Liver (tissue), 8 donors: ENCODE measurements at regions not wholly inside any gene's neighbourhood (a gene's known extent, or its start where the extent isn't known, plus 50 kb on each side); places are given as distances from the start of the nearest gene placed in this dataset.
"Not testable (repeated sequence)": the region's sequence is repeated elsewhere in the genome, so short reads cannot be mapped to it uniquely, and the experiment has no call there.

Experiments
- DNase-seq: peaks from one replicate; pipeline ENCODE4 v3.0.0-alpha.2; 2017; ENCODE audit warnings: low spot score
- H3K27ac ChIP-seq, 2 donors: one replicate each; pipeline ENCODE4 v1.7.0; 2013; ENCODE audit warnings: inconsistent platforms in 2 of 2, low read length in 2 of 2, control low read depth in 1 of 2, low read depth in 1 of 2, mild to moderate bottlenecking in 1 of 2
- H3K27me3 ChIP-seq, 4 donors: one replicate each; pipeline versions ENCODE4 v1.6.1 to v1.7.0; 2013; ENCODE audit warnings: low read length in 3 of 4, inconsistent platforms in 1 of 4, mild to moderate bottlenecking in 1 of 4, moderate library complexity in 1 of 4; ENCODE audit not compliant: control insufficient read depth in 4 of 4, insufficient read depth in 4 of 4
- H3K36me3 ChIP-seq, 4 donors: one replicate each; pipeline versions ENCODE4 v1.6.1 to v1.7.0; 2013; ENCODE audit warnings: low read length in 3 of 4, mild to moderate bottlenecking in 3 of 4, low read depth in 1 of 4, moderate library complexity in 1 of 4; ENCODE audit not compliant: control insufficient read depth in 4 of 4, insufficient read depth in 3 of 4
- H3K4me1 ChIP-seq, 4 donors: one replicate each; pipeline versions ENCODE4 v1.6.1 to v1.7.0; 2013; ENCODE audit warnings: low read length in 3 of 4, mild to moderate bottlenecking in 3 of 4, moderate library complexity in 1 of 4; ENCODE audit not compliant: control insufficient read depth in 4 of 4, insufficient read depth in 4 of 4
- H3K4me3 ChIP-seq, 3 donors: one replicate each; pipeline versions ENCODE4 v1.6.1 to v1.7.0; 2013; ENCODE audit warnings: low read length in 3 of 3, control low read depth in 1 of 3, low read depth in 1 of 3, mild to moderate bottlenecking in 1 of 3
- H3K9ac ChIP-seq, 2 donors: one replicate each; pipeline ENCODE4 v1.7.0; 2013; ENCODE audit warnings: low read length in 2 of 2, mild to moderate bottlenecking in 2 of 2, moderate library complexity in 2 of 2, control low read depth in 1 of 2, low read depth in 1 of 2
- H3K9me3 ChIP-seq, 4 donors: one replicate each; pipeline versions ENCODE4 v1.6.1 to v1.7.0; 2013; ENCODE audit warnings: low read length in 3 of 4; ENCODE audit not compliant: control insufficient read depth in 4 of 4
- EGR1 ChIP-seq, 2 donors: IDR thresholded peaks; 2 replicates each; pipeline ENCODE4 v1.6.1; 2016 to 2018; ENCODE audit warnings: antibody characterized with exemption in 2 of 2, low read depth in 2 of 2
- FOXA1 ChIP-seq: IDR thresholded peaks from 2 replicates; pipeline ENCODE4 v1.6.1; 2016; ENCODE audit warnings: antibody characterized with exemption
- FOXA2 ChIP-seq: IDR thresholded peaks from 2 replicates; pipeline ENCODE4 v1.6.1; 2016; ENCODE audit warnings: antibody characterized with exemption
- GABPA ChIP-seq, 2 donors: IDR thresholded peaks in 1 of 2; conservative IDR thresholded peaks in 1 of 2; 2 replicates each; pipeline ENCODE4 v1.6.1; 2016; ENCODE audit warnings: antibody characterized with exemption in 2 of 2, mild to moderate bottlenecking in 1 of 2, moderate library complexity in 1 of 2
- HNF4A ChIP-seq, 2 donors: conservative IDR thresholded peaks; 2 replicates each; pipeline ENCODE4 v1.6.1; 2016; ENCODE audit warnings: antibody characterized with exemption in 2 of 2, mild to moderate bottlenecking in 2 of 2
- HNF4G ChIP-seq: IDR thresholded peaks from 2 replicates; pipeline ENCODE4 v1.6.1; 2016; ENCODE audit warnings: antibody characterized with exemption
- NR2F2 ChIP-seq: IDR thresholded peaks from 2 replicates; pipeline ENCODE4 v1.6.1; 2016; ENCODE audit warnings: antibody characterized with exemption
- RAD21 ChIP-seq, 2 donors: IDR thresholded peaks; 2 replicates each; pipeline ENCODE4 v1.6.1; 2016; ENCODE audit warnings: antibody characterized with exemption in 2 of 2, mild to moderate bottlenecking in 2 of 2
- RXRA ChIP-seq, 2 donors: IDR thresholded peaks; 2 replicates each; pipeline ENCODE4 v1.6.1; 2017 to 2018; ENCODE audit warnings: antibody characterized with exemption in 2 of 2, mild to moderate bottlenecking in 1 of 2
- SP1 ChIP-seq: IDR thresholded peaks from 2 replicates; pipeline ENCODE4 v1.6.1; 2018; ENCODE audit warnings: antibody characterized with exemption, mild to moderate bottlenecking
- TAF1 ChIP-seq: conservative IDR thresholded peaks from 2 replicates; pipeline ENCODE4 v1.6.1; 2016; ENCODE audit warnings: antibody characterized with exemption, mild to moderate bottlenecking
- YY1 ChIP-seq: IDR thresholded peaks from 2 replicates; pipeline ENCODE4 v1.6.1; 2016; ENCODE audit warnings: antibody characterized with exemption, mild to moderate bottlenecking
- WGBS: extraction: QIAGEN DNeasy Blood & Tissue Kit; methylation state at CpG from one replicate; pipeline ENCODE4 v1.1.7; 2013; 5-methylcytosine and 5-hydroxymethylcytosine counted together
- TF ChIP-seq, protein P1 (sequence below): IDR thresholded peaks from 2 replicates; pipeline ENCODE4 v1.6.1; 2016; ENCODE audit warnings: antibody characterized with exemption
- TF ChIP-seq, protein P2 (sequence below): IDR thresholded peaks from 2 replicates; pipeline ENCODE4 v1.6.1; 2016; ENCODE audit warnings: antibody characterized with exemption
- TF ChIP-seq, protein P3 (sequence below): fragments of 150-350 bp; IDR thresholded peaks from 2 replicates; pipeline ENCODE4 v1.5.1; 2017; ENCODE audit warnings: improper control_type of control experiment, low read depth, low read length; ENCODE audit not compliant: missing input control
- TF ChIP-seq, protein P4 (sequence below): IDR thresholded peaks from 2 replicates; pipeline ENCODE4 v1.6.1; 2016; ENCODE audit warnings: antibody characterized with exemption
- TF ChIP-seq, protein P5 (sequence below): IDR thresholded peaks from 2 replicates; pipeline ENCODE4 v1.6.1; 2016; ENCODE audit warnings: antibody characterized with exemption, mild to moderate bottlenecking
- donor health status: healthy.
- donor health status: healthy.
- donor health status: healthy.
- donor health status: healthy.
- donor health status: healthy.

DNA sequence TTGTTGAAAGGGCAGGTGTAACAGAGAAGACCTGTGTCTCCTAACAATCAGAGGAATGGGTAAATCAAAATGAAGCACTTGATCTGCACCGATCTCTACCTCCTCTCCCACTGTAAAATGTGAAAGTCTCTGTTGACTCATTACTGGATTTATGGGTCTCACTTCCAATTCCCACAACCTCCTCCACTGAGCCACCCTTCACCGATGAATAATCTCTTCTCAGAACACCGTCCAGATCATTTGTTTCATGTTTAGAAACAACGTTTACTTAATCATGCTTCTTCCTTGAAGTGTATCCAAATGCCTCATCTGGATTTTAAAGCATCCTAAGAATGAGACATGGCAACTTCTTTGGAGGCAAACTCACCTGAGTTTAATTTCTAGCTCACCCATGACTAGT lies 643.6 kb downstream of the ETS1 start:
- TF ChIP-seq, protein P1, sequence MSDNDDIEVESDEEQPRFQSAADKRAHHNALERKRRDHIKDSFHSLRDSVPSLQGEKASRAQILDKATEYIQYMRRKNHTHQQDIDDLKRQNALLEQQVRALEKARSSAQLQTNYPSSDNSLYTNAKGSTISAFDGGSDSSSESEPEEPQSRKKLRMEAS: no peak
- no peak for TF ChIP-seq NR2F2
- no peak for TF ChIP-seq TAF1
- Histone ChIP-seq H3K27ac (no peak overlapping the region), H3K4me1 (no peaks in the 10 kb centered on the region), H3K9me3 (no peaks in the 10 kb centered on the region), H3K36me3 (no peaks in the 10 kb centered on the region), H3K9ac (no peak overlapping the region), H3K27me3 (no peaks in the 10 kb centered on the region), H3K4me3 (no peak overlapping the region)
- DNase-seq: no peak
- WGBS: 69% methylated on average over 4 of the region's 4 CpGs

- no peaks in the 10 kb centered on the region for H3K36me3 ChIP-seq
- TF ChIP-seq TAF1: no peak
- TF ChIP-seq, protein P2, sequence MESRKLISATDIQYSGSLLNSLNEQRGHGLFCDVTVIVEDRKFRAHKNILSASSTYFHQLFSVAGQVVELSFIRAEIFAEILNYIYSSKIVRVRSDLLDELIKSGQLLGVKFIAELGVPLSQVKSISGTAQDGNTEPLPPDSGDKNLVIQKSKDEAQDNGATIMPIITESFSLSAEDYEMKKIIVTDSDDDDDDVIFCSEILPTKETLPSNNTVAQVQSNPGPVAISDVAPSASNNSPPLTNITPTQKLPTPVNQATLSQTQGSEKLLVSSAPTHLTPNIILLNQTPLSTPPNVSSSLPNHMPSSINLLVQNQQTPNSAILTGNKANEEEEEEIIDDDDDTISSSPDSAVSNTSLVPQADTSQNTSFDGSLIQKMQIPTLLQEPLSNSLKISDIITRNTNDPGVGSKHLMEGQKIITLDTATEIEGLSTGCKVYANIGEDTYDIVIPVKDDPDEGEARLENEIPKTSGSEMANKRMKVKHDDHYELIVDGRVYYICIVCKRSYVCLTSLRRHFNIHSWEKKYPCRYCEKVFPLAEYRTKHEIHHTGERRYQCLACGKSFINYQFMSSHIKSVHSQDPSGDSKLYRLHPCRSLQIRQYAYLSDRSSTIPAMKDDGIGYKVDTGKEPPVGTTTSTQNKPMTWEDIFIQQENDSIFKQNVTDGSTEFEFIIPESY: no peak
- TF ChIP-seq, protein P3, sequence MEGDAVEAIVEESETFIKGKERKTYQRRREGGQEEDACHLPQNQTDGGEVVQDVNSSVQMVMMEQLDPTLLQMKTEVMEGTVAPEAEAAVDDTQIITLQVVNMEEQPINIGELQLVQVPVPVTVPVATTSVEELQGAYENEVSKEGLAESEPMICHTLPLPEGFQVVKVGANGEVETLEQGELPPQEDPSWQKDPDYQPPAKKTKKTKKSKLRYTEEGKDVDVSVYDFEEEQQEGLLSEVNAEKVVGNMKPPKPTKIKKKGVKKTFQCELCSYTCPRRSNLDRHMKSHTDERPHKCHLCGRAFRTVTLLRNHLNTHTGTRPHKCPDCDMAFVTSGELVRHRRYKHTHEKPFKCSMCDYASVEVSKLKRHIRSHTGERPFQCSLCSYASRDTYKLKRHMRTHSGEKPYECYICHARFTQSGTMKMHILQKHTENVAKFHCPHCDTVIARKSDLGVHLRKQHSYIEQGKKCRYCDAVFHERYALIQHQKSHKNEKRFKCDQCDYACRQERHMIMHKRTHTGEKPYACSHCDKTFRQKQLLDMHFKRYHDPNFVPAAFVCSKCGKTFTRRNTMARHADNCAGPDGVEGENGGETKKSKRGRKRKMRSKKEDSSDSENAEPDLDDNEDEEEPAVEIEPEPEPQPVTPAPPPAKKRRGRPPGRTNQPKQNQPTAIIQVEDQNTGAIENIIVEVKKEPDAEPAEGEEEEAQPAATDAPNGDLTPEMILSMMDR: no peak
- TF ChIP-seq FOXA1: no peak
- TF ChIP-seq, protein P4, sequence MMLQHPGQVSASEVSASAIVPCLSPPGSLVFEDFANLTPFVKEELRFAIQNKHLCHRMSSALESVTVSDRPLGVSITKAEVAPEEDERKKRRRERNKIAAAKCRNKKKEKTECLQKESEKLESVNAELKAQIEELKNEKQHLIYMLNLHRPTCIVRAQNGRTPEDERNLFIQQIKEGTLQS: no peak
- no peak for TF ChIP-seq FOXA2
- TF ChIP-seq HNF4G: no peak
- H3K27ac ChIP-seq: no peak overlapping the region
- H3K4me1 ChIP-seq: no peaks in the 10 kb centered on the region
- no peaks in the 10 kb centered on the region for H3K27me3 ChIP-seq
- no peak for DNase-seq
- no peak overlapping the region for H3K9ac ChIP-seq
- no peak overlapping the region for H3K4me3 ChIP-seq
- WGBS: 84% methylated on average over 5 of the region's 5 CpGs
- no peaks in the 10 kb centered on the region for H3K9me3 ChIP-seq
Observed at GRCh38 chr11:127943152-127943551, 644.2 kb downstream of the ETS1 start.

DNA sequence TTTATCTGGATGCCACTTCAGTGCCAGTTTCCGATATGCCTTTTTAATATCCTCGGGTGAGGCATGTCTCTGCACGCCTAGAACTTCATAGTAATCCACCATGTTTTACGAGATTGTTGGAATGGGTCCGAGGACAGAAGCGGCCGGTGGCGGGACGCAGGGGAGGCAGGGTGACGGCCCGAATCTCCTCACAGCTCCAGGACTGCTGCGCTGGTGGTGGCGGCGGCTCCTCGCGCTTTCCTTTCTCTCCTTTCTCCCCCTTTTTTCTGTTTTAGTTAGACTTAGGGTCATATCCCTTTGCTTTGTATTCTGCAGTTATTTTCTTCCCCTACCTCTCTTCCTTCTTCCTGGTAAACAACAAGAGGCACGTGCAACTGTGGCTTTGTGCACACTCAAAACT lies 645.8 kb downstream of the ETS1 start:
- H3K9ac ChIP-seq, H3K27me3 ChIP-seq, DNase-seq, H3K36me3 ChIP-seq, H3K9me3 ChIP-seq, H3K4me3 ChIP-seq, H3K27ac ChIP-seq, H3K4me1 ChIP-seq: not testable (repeated sequence)
- WGBS: 89% methylated on average over 17 of the region's 17 CpGs

GRCh38 chr11:127939000-127939399 lies 648.4 kb downstream of the ETS1 start:
- TF ChIP-seq RAD21 (IDR thresholded peaks at IDR 0.05): no peak
- TF ChIP-seq FOXA2: no peak
- no peak for TF ChIP-seq EGR1 (IDR thresholded peaks at IDR 0.05; ENCODE audit: low read depth in 2 of 2)
- TF ChIP-seq HNF4G: no peak
- TF ChIP-seq HNF4A (conservative IDR thresholded peaks at IDR 0.05): no peak
- TF ChIP-seq GABPA (IDR thresholded peaks at IDR 0.05 in 1 of 2, conservative IDR thresholded peaks at IDR 0.05 in 1 of 2): no peak
- no peak for TF ChIP-seq YY1
- no peak for TF ChIP-seq RXRA (IDR thresholded peaks at IDR 0.05)
- no peak for TF ChIP-seq SP1
- TF ChIP-seq, protein P5, sequence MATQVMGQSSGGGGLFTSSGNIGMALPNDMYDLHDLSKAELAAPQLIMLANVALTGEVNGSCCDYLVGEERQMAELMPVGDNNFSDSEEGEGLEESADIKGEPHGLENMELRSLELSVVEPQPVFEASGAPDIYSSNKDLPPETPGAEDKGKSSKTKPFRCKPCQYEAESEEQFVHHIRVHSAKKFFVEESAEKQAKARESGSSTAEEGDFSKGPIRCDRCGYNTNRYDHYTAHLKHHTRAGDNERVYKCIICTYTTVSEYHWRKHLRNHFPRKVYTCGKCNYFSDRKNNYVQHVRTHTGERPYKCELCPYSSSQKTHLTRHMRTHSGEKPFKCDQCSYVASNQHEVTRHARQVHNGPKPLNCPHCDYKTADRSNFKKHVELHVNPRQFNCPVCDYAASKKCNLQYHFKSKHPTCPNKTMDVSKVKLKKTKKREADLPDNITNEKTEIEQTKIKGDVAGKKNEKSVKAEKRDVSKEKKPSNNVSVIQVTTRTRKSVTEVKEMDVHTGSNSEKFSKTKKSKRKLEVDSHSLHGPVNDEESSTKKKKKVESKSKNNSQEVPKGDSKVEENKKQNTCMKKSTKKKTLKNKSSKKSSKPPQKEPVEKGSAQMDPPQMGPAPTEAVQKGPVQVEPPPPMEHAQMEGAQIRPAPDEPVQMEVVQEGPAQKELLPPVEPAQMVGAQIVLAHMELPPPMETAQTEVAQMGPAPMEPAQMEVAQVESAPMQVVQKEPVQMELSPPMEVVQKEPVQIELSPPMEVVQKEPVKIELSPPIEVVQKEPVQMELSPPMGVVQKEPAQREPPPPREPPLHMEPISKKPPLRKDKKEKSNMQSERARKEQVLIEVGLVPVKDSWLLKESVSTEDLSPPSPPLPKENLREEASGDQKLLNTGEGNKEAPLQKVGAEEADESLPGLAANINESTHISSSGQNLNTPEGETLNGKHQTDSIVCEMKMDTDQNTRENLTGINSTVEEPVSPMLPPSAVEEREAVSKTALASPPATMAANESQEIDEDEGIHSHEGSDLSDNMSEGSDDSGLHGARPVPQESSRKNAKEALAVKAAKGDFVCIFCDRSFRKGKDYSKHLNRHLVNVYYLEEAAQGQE: no peak
- no peak for TF ChIP-seq TAF1
- 81% methylated on average over 3 of the region's 3 CpGs for WGBS

More at GRCh38 chr11:127939000-127939399, 648.4 kb downstream of the ETS1 start:
- Histone ChIP-seq H3K27ac (no peak overlapping the region), H3K4me1 (no peaks in the 10 kb centered on the region), H3K27me3 (no peaks in the 10 kb centered on the region), H3K4me3 (no peak overlapping the region), H3K9me3 (no peaks in the 10 kb centered on the region), H3K9ac (no peak overlapping the region), H3K36me3 (no peaks in the 10 kb centered on the region)
- no peak for DNase-seq
